ENCODE measurements at regions not wholly inside any gene's neighbourhood (a gene's known extent, or its start where the extent isn't known, plus 50 kb on each side); places are given as distances from the start of the nearest gene placed in this dataset.

- no peaks in the 10 kb centered on the region for H3K9me2 ChIP-seq (replicated peaks; ENCODE audit: low read depth, low read length)
- H3K4me3 ChIP-seq (ENCODE audit: low read length, poor library complexity, severe bottlenecking) = no peak overlapping the region
- H3K27me3 ChIP-seq (ENCODE audit: insufficient read depth, low read length, poor library complexity, severe bottlenecking) = no peaks in the 10 kb centered on the region
- no peaks in the 10 kb centered on the region for H3K36me3 ChIP-seq (ENCODE audit: insufficient read depth, low read length)
- no peak for TF ChIP-seq CTCF (conservative IDR thresholded peaks at IDR 0.05; ENCODE audit: low read length)
- TF ChIP-seq EZH2phosphoT487 (IDR thresholded peaks at IDR 0.05; ENCODE audit: borderline replicate concordance) = no peak
- H3K4me1 ChIP-seq (ENCODE audit: insufficient read depth, low read length, poor library complexity, severe bottlenecking) = no peaks in the 10 kb centered on the region
- no peak overlapping the region for H2AFZ ChIP-seq (ENCODE audit: low read length)
- H3K9me3 ChIP-seq (ENCODE audit: insufficient read depth, low read depth, low read length) = no peaks in the 10 kb centered on the region
- no peaks in the 10 kb centered on the region for H3K79me2 ChIP-seq (ENCODE audit: insufficient read depth, low read length)
- H3F3A ChIP-seq (ENCODE audit: low read depth) = no peaks in the 10 kb centered on the region
- H3K9ac ChIP-seq (ENCODE audit: low read depth, low read length, poor library complexity, severe bottlenecking) = no peak overlapping the region
- H4K20me1 ChIP-seq (ENCODE audit: insufficient read depth, low read length, poor library complexity, severe bottlenecking) = no peaks in the 10 kb centered on the region
- no peak overlapping the region for H3K4me2 ChIP-seq (ENCODE audit: low read depth, low read length, poor library complexity, severe bottlenecking)
Measured at GRCh38 chrX:8090482-8090881, 80.6 kb downstream of the VCX2 start.

GRCh38 chrX:8089141-8089540, 81.9 kb downstream of the VCX2 start:
- Histone ChIP-seq H3K79me2 (ENCODE audit: insufficient read depth, low read length) (no peaks in the 10 kb centered on the region), H3F3A (ENCODE audit: low read depth) (no peaks in the 10 kb centered on the region), H3K36me3 (ENCODE audit: insufficient read depth, low read length) (no peaks in the 10 kb centered on the region), H3K9me3 (ENCODE audit: insufficient read depth, low read depth, low read length) (no peaks in the 10 kb centered on the region), H2AFZ (ENCODE audit: low read length) (no peak overlapping the region), H3K9ac (ENCODE audit: low read depth, low read length, poor library complexity, severe bottlenecking) (no peak overlapping the region), H3K9me2 (replicated peaks; ENCODE audit: low read depth, low read length) (no peaks in the 10 kb centered on the region), H3K4me2 (ENCODE audit: low read depth, low read length, poor library complexity, severe bottlenecking) (no peak overlapping the region), H4K20me1 (ENCODE audit: insufficient read depth, low read length, poor library complexity, severe bottlenecking) (no peaks in the 10 kb centered on the region), H3K27me3 (ENCODE audit: insufficient read depth, low read length, poor library complexity, severe bottlenecking) (no peaks in the 10 kb centered on the region), H3K4me1 (ENCODE audit: insufficient read depth, low read length, poor library complexity, severe bottlenecking) (no peaks in the 10 kb centered on the region), H3K4me3 (ENCODE audit: low read length, poor library complexity, severe bottlenecking) (no peak overlapping the region)
- TF ChIP-seq CTCF (conservative IDR thresholded peaks at IDR 0.05; ENCODE audit: low read length) (no peak), EZH2phosphoT487 (IDR thresholded peaks at IDR 0.05; ENCODE audit: borderline replicate concordance) (no peak)

GRCh38 chrX:8084006-8084405, 87.1 kb downstream of the VCX2 start:
- TF ChIP-seq CTCF (conservative IDR thresholded peaks at IDR 0.05; ENCODE audit: low read length) (no peak), EZH2phosphoT487 (IDR thresholded peaks at IDR 0.05; ENCODE audit: borderline replicate concordance) (no peak)
- Histone ChIP-seq H4K20me1 (ENCODE audit: insufficient read depth, low read length, poor library complexity, severe bottlenecking) (no peaks in the 10 kb centered on the region), H3K4me3 (ENCODE audit: low read length, poor library complexity, severe bottlenecking) (no peak overlapping the region), H3K9me2 (replicated peaks; ENCODE audit: low read depth, low read length) (no peaks in the 10 kb centered on the region), H3K4me1 (ENCODE audit: insufficient read depth, low read length, poor library complexity, severe bottlenecking) (no peaks in the 10 kb centered on the region), H3K4me2 (ENCODE audit: low read depth, low read length, poor library complexity, severe bottlenecking) (no peak overlapping the region), H3K79me2 (ENCODE audit: insufficient read depth, low read length) (no peaks in the 10 kb centered on the region), H2AFZ (ENCODE audit: low read length) (no peak overlapping the region), H3K9ac (ENCODE audit: low read depth, low read length, poor library complexity, severe bottlenecking) (no peak overlapping the region), H3F3A (ENCODE audit: low read depth) (no peaks in the 10 kb centered on the region), H3K9me3 (ENCODE audit: insufficient read depth, low read depth, low read length) (no peaks in the 10 kb centered on the region), H3K27me3 (ENCODE audit: insufficient read depth, low read length, poor library complexity, severe bottlenecking) (no peaks in the 10 kb centered on the region), H3K36me3 (ENCODE audit: insufficient read depth, low read length) (no peaks in the 10 kb centered on the region)

Measured in Loucy (cell line).